ENCODE measurements at regions not wholly inside any gene's neighbourhood (a gene's known extent, or its start where the extent isn't known, plus 50 kb on each side); places are given as distances from the start of the nearest gene placed in this dataset.
"Not testable (repeated sequence)": the region's sequence is repeated elsewhere in the genome, so short reads cannot be mapped to it uniquely, and the experiment has no call there.

- not testable (repeated sequence) for H3K4me3 Mint-ChIP-seq (ENCODE audit: unreplicated experiment); H3K27me3 Mint-ChIP-seq (ENCODE audit: low read depth); H3K27ac Mint-ChIP-seq (ENCODE audit: unreplicated experiment); H3K36me3 Mint-ChIP-seq (ENCODE audit: low read depth); H3K4me1 Mint-ChIP-seq (ENCODE audit: low read depth)
- peaks cover 37% of the 10 kb centered on the region for H3K9me3 Mint-ChIP-seq (ENCODE audit: low read depth)
- peak; percentile 42 for DNase-seq (ENCODE audit: low spot score)
Observed at GRCh38 chr9:65465246-65465895, 180.4 kb upstream of the FOXD4L5 start.

DNA sequence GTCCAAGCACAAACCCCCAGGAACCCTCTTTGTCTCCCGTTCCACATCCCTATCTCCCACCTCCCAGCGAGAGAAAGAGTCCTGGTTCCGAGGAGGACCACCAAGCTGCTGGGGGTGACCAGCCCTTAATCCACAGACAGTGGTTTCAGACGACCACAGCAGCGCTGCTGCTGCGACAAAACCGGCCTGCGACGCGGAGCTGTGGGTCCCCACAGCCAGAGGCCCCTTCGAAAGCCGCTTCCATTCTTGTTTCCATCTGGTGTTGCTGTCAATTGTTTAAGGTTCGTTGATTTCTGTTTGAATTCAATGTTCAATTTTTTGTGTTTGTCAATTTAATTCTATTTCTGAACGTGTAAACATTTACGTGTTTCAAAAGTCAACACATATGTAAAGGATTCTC, 177.5 kb upstream of the FOXD4L5 start:
- not testable (repeated sequence) for H3K36me3 Mint-ChIP-seq (ENCODE audit: low read depth)

DNA sequence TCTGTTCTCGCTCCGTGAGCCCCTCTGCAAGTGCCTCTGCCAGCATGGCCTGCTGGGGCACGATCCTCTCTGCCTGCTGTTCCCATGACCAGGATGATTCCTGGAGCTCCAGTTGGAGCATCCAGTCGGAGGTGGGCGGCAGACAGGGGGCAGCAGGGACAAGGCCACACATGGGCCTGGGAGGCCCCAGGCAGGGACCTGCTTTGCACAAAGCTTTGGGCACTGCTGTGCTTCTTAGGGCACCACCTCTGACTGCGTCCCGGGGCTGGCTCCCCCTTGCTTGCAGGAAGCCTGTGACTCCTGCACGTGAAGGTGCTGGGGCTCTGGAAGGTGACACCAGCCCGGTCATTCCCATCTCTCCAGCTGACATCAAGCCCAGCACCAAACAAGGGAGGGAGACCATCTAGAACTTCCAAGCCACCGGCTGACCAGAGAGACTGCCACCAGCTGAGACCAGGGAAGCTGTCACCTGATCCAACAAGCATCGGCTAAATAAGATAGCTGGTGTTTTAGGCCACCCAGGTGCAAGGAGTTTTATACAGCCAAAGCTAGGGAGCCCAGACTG, 174.8 kb upstream of the FOXD4L5 start:
- DNase-seq (ENCODE audit: low spot score) = no peak
- no peak for TF ChIP-seq CTCF (IDR thresholded peaks at IDR 0.05)
- Mint-ChIP-seq H3K27ac (ENCODE audit: unreplicated experiment) (no peak overlapping the region), H3K27me3 (ENCODE audit: low read depth) (no peaks in the 10 kb centered on the region), H3K9me3 (ENCODE audit: low read depth) (peaks cover 39% of the 10 kb centered on the region), H3K4me3 (ENCODE audit: unreplicated experiment) (no peak overlapping the region), H3K36me3 (ENCODE audit: low read depth) (no peaks in the 10 kb centered on the region), H3K4me1 (ENCODE audit: low read depth) (no peaks in the 10 kb centered on the region)

More for the DNA sequence above, 177.5 kb upstream of the FOXD4L5 start:
- H3K4me3 Mint-ChIP-seq (ENCODE audit: unreplicated experiment); DNase-seq (ENCODE audit: low spot score); H3K27me3 Mint-ChIP-seq (ENCODE audit: low read depth); H3K4me1 Mint-ChIP-seq (ENCODE audit: low read depth); H3K27ac Mint-ChIP-seq (ENCODE audit: unreplicated experiment): not testable (repeated sequence)
- peaks cover 37% of the 10 kb centered on the region for H3K9me3 Mint-ChIP-seq (ENCODE audit: low read depth)

GRCh38 chr9:65458992-65459391, 174.0 kb upstream of the FOXD4L5 start:
- peaks cover 32% of the 10 kb centered on the region for H3K9me3 Mint-ChIP-seq (ENCODE audit: low read depth)
- H3K27me3 Mint-ChIP-seq (ENCODE audit: low read depth) = no peaks in the 10 kb centered on the region
- DNase-seq (ENCODE audit: low spot score) = no peak
- TF ChIP-seq CTCF (IDR thresholded peaks at IDR 0.05) = no peak
- H3K36me3 Mint-ChIP-seq (ENCODE audit: low read depth) = no peaks in the 10 kb centered on the region
- H3K27ac Mint-ChIP-seq (ENCODE audit: unreplicated experiment) = no peak overlapping the region
- H3K4me3 Mint-ChIP-seq (ENCODE audit: unreplicated experiment) = no peak overlapping the region
- H3K4me1 Mint-ChIP-seq (ENCODE audit: low read depth) = no peaks in the 10 kb centered on the region

GRCh38 chr9:65458465-65458864, 173.5 kb upstream of the FOXD4L5 start:
- no peak overlapping the region for H3K4me3 Mint-ChIP-seq (ENCODE audit: unreplicated experiment)
- H3K27me3 Mint-ChIP-seq (ENCODE audit: low read depth) = no peaks in the 10 kb centered on the region
- H3K36me3 Mint-ChIP-seq (ENCODE audit: low read depth) = no peaks in the 10 kb centered on the region
- TF ChIP-seq CTCF (IDR thresholded peaks at IDR 0.05) = no peak
- no peak overlapping the region for H3K27ac Mint-ChIP-seq (ENCODE audit: unreplicated experiment)
- H3K9me3 Mint-ChIP-seq (ENCODE audit: low read depth) = peaks cover 29% of the 10 kb centered on the region
- DNase-seq (ENCODE audit: low spot score) = no peak
- no peaks in the 10 kb centered on the region for H3K4me1 Mint-ChIP-seq (ENCODE audit: low read depth)

DNA sequence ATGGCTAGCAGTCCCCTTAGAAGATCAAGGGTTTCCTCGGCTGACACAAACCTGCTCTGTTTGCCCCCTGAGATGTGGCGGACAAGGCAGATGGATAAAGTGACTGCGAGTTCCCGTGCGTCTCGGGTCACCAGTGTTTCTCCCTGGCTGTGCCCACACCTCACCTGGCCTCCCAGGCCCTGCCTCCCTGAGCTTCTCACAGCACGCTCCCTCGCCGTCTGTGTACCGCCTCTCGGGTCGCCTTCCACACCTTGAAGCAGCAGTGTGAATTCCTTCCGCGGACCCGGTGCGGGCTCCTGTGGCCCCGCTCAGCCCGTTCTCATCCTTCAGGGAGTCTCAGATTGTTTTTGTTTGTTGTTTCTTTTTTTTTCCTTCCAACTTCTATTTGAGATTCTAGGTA, 172.0 kb upstream of the FOXD4L5 start:
- H3K27ac Mint-ChIP-seq (ENCODE audit: unreplicated experiment); DNase-seq (ENCODE audit: low spot score); H3K27me3 Mint-ChIP-seq (ENCODE audit: low read depth); H3K4me3 Mint-ChIP-seq (ENCODE audit: unreplicated experiment); H3K4me1 Mint-ChIP-seq (ENCODE audit: low read depth); H3K36me3 Mint-ChIP-seq (ENCODE audit: low read depth): not testable (repeated sequence)
- peaks cover 31% of the 10 kb centered on the region for H3K9me3 Mint-ChIP-seq (ENCODE audit: low read depth)

GRCh38 chr9:65455751-65456647, 171.0 kb upstream of the FOXD4L5 start:
- H3K36me3 Mint-ChIP-seq (ENCODE audit: low read depth) = not testable (repeated sequence)

DNA sequence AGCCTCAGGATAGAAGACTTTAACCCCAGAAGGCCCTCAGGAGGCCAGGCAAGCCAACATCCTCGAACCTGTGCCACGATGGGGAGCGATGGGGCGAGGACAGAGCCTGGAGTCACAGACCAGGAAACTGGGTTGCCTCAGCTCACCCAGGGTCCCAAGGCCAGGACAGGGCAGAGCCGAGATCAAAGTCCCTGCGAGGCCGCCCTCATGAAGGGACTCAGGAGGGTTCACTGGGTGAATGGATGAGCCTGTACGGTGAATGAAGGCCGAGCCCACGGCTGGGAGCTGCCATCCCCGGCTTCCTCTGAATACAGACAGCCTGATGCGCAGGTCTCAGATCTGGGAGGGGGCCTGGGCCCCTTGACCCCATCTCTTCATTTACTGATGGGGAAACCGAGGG, 170.1 kb upstream of the FOXD4L5 start:
- peaks cover 35% of the 10 kb centered on the region for H3K9me3 Mint-ChIP-seq (ENCODE audit: low read depth)
- not testable (repeated sequence) for H3K27ac Mint-ChIP-seq (ENCODE audit: unreplicated experiment); H3K27me3 Mint-ChIP-seq (ENCODE audit: low read depth); H3K4me1 Mint-ChIP-seq (ENCODE audit: low read depth); DNase-seq (ENCODE audit: low spot score); H3K36me3 Mint-ChIP-seq (ENCODE audit: low read depth); H3K4me3 Mint-ChIP-seq (ENCODE audit: unreplicated experiment)

More at GRCh38 chr9:65455751-65456647, 171.0 kb upstream of the FOXD4L5 start:
- not testable (repeated sequence) for H3K4me1 Mint-ChIP-seq (ENCODE audit: low read depth); H3K27me3 Mint-ChIP-seq (ENCODE audit: low read depth); DNase-seq (ENCODE audit: low spot score); H3K27ac Mint-ChIP-seq (ENCODE audit: unreplicated experiment); H3K4me3 Mint-ChIP-seq (ENCODE audit: unreplicated experiment)
- H3K9me3 Mint-ChIP-seq (ENCODE audit: low read depth) = peaks cover 36% of the 10 kb centered on the region

DNA sequence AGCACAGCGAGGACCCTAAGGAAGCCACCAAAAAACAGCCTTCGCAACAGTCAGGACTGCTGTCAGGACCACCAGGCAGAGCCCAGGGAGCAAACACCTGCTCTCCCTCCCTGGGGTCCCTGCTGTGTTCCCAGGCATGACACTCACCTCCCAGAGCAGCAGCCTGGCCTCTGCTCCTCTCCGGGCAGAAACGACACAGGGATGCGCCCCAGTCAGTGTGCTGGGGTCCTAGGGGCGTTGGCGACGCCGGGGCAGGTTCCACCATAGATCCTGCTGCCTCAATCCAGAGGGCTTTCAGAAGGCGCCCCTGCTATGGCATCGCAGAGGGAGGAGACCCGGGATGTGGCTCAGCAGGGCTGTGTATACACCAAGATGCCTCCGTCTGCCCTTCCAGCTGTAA, 169.7 kb upstream of the FOXD4L5 start:
- H3K27ac Mint-ChIP-seq (ENCODE audit: unreplicated experiment); DNase-seq (ENCODE audit: low spot score): not testable (repeated sequence)
- H3K9me3 Mint-ChIP-seq (ENCODE audit: low read depth) = peaks cover 34% of the 10 kb centered on the region

More for the DNA sequence above, 169.7 kb upstream of the FOXD4L5 start:
- not testable (repeated sequence) for H3K4me1 Mint-ChIP-seq (ENCODE audit: low read depth); H3K36me3 Mint-ChIP-seq (ENCODE audit: low read depth); H3K27me3 Mint-ChIP-seq (ENCODE audit: low read depth); H3K4me3 Mint-ChIP-seq (ENCODE audit: unreplicated experiment)
